ENCODE measurements at regions not wholly inside any gene's neighbourhood (a gene's known extent, or its start where the extent isn't known, plus 50 kb on each side); places are given as distances from the start of the nearest gene placed in this dataset.
"Not testable (repeated sequence)": the region's sequence is repeated elsewhere in the genome, so short reads cannot be mapped to it uniquely, and the experiment has no call there.

GRCh38 chr13:33548069-33548468, 262.5 kb upstream of the STARD13 start:
- intact Hi-C loops (cut with micrococcal nuclease) = no loop called here

DNA sequence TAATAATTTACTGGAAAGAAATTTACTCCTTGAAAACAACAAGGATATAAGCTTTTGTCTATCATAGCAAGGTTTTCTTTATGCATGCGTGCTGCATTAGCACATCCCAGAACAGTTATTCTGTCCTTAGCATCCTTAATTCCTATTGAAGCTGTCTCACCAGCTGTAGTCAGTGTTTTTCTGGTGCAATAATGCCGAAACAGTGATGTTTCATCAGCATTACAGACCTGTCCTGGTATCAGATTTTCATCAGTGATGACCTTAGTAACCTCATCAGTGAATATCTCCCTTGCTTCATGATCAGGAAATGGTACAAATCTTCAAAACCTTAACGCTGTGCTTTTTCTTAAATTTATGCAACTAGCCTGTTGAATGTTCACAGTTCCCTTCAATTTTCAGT, 264.7 kb upstream of the STARD13 start:
- intact Hi-C loops (cut with micrococcal nuclease) = no loop called here

GRCh38 chr13:33550885-33551284, 265.3 kb upstream of the STARD13 start:
- intact Hi-C loops (cut with micrococcal nuclease) = no loop called here

GRCh38 chr13:33554919-33555791, 262.8 kb upstream of the RFC3 start:
- intact Hi-C loops (cut with micrococcal nuclease) = no loop called here

DNA sequence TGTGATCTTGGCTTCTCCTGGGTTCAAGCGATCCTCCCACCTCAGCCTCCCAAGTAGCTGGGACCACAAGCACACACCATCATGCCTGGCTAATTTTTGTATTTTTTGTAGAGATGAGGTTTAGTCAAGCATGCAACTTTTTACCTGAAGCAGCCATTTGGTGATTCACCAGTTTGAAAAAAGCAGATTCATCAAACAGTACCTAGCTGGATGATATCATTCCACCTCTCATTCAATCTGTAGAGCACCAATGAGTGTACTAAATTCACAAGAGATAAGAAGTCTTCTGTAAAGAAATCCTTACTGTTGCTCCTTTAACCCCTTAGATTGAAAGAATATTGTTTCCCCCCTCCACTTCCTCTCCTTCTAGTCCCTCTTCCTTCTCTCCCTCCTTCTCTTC, 261.1 kb upstream of the RFC3 start:
- intact Hi-C loops (cut with micrococcal nuclease) = no loop called here

DNA sequence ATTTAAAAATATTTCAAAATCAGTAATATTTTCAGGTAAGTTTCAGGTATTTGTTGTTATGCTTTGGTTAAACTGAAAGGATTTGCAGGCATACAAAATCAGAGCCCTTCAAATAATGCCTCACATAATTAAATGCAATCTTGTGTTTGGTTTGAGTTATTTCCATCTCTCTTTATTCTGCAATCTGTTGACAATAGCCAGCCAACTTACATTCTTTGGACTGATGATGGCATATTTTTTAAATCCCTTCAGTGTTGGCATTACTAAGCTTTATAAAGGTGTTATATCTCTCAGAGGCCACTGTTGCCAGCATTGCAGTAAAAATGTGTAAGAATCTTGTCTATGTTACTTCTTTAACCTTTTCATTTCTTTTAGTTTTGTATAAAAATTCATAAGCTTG, 257.2 kb upstream of the RFC3 start:
- intact Hi-C loops (cut with micrococcal nuclease) = loop anchor here (1.0 kb wide), 1 partner anchor 11 kb away; no protein-coding TSS in a partner anchor

- intact Hi-C loops (cut with micrococcal nuclease) = loop anchor here (1.0 kb wide), 1 partner anchor 10 kb away; no protein-coding TSS in a partner anchor
Measured at GRCh38 chr13:33561627-33562026, 256.3 kb upstream of the RFC3 start.

GRCh38 chr13:33571618-33572017, 246.3 kb upstream of the RFC3 start:
- intact Hi-C loops (cut with micrococcal nuclease) = loop anchor here (1.0 kb wide), 1 partner anchor 10 kb away; no protein-coding TSS in a partner anchor

GRCh38 chr13:33572322-33572721, 245.6 kb upstream of the RFC3 start:
- intact Hi-C loops (cut with micrococcal nuclease) = not testable (repeated sequence)

- intact Hi-C loops (cut with micrococcal nuclease) = no loop called here
Measured at GRCh38 chr13:33575378-33575777, 242.6 kb upstream of the RFC3 start.

DNA sequence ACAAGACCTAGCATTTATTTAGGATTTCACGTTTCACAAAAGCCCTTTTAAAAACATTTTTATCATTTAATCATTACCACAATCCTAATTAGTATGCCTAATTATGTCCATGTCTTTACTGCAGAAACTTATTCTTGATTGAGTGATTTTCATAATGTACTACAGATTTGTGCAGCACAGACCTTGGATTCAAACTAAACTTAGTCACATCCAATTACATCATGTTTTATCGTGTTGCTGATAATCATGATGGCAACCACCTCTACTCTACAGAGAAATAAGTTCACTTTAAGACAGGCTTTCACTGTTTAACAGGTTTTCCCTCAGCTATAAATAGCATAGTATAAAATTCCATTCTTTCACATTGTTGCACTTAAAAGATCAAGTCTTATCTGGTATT, 240.9 kb upstream of the RFC3 start:
- intact Hi-C loops (cut with micrococcal nuclease) = no loop called here

- intact Hi-C loops (cut with micrococcal nuclease) = no loop called here
Measured at GRCh38 chr13:33578786-33579185, 239.2 kb upstream of the RFC3 start.

- intact Hi-C loops (cut with micrococcal nuclease) = no loop called here
Measured at GRCh38 chr13:33582121-33582520, 235.8 kb upstream of the RFC3 start.

- intact Hi-C loops (cut with micrococcal nuclease) = no loop called here
Measured at GRCh38 chr13:33583398-33583797, 234.6 kb upstream of the RFC3 start.

GRCh38 chr13:33590936-33591335, 227.0 kb upstream of the RFC3 start:
- intact Hi-C loops (cut with micrococcal nuclease) = no loop called here

DNA sequence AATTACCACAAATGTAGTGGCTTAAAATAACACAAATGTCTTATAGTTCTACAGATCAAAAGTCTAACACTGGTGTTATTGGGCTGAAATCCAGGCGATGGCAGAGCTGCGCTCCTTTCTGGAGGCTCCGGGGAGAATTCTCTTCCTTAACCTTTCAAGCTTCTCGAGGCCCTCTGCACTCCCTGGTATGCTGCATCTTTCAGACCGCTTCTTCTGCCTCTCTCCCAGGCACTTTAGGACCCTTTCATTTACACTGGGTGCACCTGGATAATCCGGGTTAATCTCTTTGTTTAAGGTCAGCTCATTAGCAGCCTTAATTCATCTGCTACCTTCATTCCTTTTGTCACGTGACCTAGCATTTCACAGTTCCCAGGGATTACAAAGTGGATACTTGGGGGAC, 211.3 kb upstream of the RFC3 start:
- intact Hi-C loops (cut with micrococcal nuclease) = no loop called here

GRCh38 chr13:33610438-33611120, 207.4 kb upstream of the RFC3 start:
- intact Hi-C loops (cut with micrococcal nuclease) = loop anchor here (1.0 to 5.0 kb wide), 5 partner anchors 67 to 1183 kb away; partner anchors contain the start of genes N4BP2L1 and PDS5B

DNA sequence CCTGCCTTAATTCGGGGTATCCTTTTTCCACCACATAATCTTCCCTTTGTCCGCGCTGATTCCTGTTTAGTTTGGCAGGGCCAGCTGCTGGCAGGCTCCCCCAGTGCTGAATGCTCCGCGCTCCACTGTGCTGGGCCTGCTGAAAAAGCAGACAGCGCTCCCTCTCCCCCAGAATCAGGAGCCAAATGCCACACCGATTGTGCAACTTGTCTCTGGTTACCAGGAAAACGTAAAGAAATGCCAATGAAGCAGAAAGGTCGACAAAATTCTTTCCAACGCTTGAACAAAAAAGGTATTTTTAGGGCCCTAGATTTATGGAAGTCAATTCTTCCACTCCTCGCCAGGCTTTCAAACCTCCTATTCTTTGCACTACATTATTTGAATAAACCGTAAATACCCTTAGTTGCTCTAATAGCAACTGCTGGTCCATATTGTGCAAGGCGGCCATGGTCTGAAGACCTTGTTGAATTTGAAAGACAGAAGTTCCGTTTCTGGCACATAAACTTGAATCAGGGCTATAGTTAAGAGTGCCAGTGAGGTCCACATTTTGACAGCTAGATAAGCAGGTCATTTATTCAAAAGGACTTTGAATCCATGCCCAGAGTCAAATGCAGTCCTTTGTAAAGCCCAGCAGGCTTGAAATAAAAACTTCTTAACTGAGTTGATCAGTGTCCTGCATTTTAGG, 206.7 kb upstream of the RFC3 start:
- intact Hi-C loops (cut with micrococcal nuclease) = loop anchor here (2.0 to 5.0 kb wide), 3 partner anchors 112 to 1184 kb away; partner anchors contain the start of genes N4BP2L1 and PDS5B

DNA sequence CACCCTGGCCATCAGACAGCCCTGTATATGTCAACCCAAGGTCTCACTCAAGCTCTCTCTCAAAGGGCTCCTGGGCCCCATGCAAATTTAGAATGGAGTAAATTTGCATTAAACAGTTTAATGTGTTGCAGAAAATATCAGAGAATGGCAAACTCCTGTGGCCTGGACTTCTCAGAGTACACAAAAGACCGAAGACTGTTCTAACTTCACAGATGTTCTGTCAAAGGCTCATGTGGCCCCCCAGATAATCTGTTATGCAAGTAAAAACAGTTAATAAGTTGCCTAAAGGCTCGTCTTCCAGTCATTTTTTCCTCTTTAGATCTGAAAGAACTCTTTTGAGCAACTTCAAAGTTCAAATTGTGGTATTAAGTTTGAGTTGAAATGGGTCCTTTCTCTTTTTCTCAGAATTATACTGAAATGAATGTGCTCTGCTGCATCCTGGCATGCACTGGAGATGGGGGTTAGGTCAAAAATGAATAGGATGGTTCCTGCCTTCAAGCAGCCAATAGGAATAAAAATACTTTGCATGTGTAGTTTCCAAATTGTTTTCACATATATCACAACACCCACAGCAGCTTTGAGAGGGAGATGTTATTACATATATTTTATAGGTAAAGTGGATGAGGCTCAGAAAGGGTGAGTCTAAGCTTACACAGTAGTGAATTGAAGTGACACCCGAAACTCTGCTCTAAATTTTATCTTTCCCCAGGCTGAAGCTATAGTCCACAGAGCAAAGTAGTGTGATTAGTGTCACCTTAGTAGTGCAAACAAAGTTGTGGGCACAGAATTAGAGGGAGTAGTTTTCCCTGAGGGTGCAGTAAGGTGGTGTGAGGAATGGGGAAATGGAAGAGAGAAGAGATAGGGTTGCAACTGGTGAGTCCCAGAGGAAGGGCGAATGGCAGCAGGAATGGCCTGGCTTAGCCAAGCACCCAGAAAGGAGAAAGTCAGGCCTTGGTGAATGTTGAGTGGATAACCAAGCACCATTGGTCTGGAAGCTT, 205.0 kb upstream of the RFC3 start:
- intact Hi-C loops (cut with micrococcal nuclease) = loop anchor here (1.0 to 5.0 kb wide), 3 partner anchors 205 to 1186 kb away; partner anchors contain the start of genes N4BP2L1, PDS5B and RFC3

DNA sequence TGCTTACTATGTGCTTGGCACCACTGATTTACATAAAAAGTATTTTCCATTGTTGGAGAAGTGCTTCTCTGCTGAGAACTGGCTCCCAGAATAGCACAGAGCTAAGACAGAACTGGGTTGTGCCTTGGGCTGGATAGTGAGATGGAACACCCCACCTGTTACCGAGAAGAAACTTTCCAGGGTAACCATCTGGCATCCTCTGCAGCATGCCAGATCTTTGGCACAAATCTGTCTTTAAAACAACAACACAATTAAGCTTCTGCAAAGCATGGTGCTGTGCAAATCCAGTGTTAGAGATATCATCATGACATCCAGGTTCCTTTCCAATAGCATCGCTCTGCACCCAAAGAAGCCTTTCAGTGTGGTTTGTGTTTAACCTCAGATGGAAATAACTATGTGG, 202.5 kb upstream of the RFC3 start:
- intact Hi-C loops (cut with micrococcal nuclease) = no loop called here

Measured in T-helper 2 cell treated with Interferon-gamma antibody and Interleukin-4, amounts not matched to agents 100 ng/mL and 5 ng/mL, for 36 hours (primary cell).